Kidney glomerular epithelial cell (primary cell): ENCODE measurements at regions not wholly inside any gene's neighbourhood (a gene's known extent, or its start where the extent isn't known, plus 50 kb on each side); places are given as distances from the start of the nearest gene placed in this dataset.
"Not testable (repeated sequence)": the region's sequence is repeated elsewhere in the genome, so short reads cannot be mapped to it uniquely, and the experiment has no call there.

Experiments used
- DNase-seq: peaks from one replicate; lab custom pipeline; 2025; lab: John Stamatoyannopoulos, UW

- DNase-seq = no peak
These were observed 931.2 kb downstream of the AACS start for GRCh38 chr12:125996443-125996842.

GRCh38 chr12:125999628-126000027 is 934.4 kb downstream of the AACS start:
- DNase-seq = no peak

GRCh38 chr12:126019385-126019784 is 954.1 kb downstream of the AACS start:
- DNase-seq = no peak

DNA sequence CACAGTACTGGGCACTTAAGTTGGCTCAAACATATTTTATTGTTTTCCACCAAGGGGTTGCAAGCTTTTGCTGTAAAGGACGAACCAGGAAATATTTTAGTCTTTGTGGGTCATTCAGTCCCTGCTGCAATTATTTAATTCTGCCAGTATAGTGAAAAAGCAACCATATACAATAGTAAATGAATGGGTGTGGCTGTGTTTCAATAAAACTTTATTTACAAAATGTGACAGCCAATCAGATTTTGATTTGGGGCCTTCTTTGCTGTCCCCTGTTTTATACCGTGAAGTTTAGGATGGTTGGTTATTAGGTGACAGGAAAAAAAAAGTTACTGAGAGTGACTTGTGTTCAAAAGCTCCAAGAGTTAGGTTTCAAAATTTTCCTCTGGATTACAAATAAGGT is 956.4 kb downstream of the AACS start:
- DNase-seq = no peak

GRCh38 chr12:126027825-126028224 is 962.6 kb downstream of the AACS start:
- no peak for DNase-seq

- DNase-seq = no peak
These were observed 965.3 kb downstream of the AACS start for GRCh38 chr12:126030573-126030972.

- DNase-seq = no peak
These were observed 968.5 kb downstream of the AACS start for GRCh38 chr12:126033751-126034150.

GRCh38 chr12:126036348-126036747 is 971.1 kb downstream of the AACS start:
- no peak for DNase-seq

- DNase-seq = no peak
These were observed 973.2 kb downstream of the AACS start for GRCh38 chr12:126038434-126038833.

GRCh38 chr12:126040307-126040706 is 975.1 kb downstream of the AACS start:
- DNase-seq = no peak

- no peak for DNase-seq
These were observed 977.1 kb downstream of the AACS start for GRCh38 chr12:126042286-126042685.

- not testable (repeated sequence) for DNase-seq
These were observed 984.3 kb downstream of the AACS start for GRCh38 chr12:126049501-126049900.

DNA sequence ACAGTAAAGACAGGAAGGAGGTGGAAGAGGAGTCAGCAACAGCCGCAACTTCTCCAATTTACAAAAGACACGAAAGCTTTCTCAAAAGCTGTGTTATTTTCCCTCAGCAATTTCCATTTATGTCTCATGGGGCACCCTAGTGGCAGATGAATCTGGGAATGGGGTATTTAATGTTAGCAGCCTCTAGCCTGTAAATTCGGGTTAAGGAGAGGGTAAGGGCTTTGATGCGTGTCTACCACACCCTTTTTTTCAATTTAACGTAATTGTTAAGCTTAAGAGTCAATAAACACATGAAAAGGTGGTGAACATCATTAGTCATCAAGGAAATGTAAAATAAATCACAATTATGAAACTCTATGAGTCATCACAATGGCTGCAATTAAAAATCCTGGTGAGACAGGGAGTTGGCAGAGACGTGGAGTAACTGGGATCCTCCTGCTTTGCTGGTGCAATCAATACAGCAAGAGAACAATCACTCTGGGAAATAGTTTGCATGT is 986.4 kb downstream of the AACS start:
- peak; percentile 2 for DNase-seq

DNA sequence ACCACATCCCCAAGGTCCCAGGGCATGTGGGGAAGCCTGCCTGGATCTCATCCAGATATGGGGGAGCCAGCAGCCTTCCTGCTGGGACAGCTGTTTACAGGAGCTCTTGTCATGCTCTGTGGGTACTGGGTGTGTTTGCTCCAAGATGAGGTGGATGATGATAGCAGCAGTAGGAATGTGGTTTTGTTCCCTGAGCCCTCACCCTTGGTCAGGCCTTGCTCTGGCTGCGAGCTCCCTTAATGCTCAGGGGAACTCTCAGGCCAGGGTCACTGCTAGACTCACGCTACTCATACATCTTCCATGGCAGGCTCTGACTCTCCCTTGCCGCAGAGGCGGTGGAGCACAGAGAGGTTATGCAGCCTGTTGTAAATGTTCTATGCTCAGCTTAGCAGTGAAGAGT is 990.3 kb downstream of the AACS start:
- peak; percentile 19 for DNase-seq

DNA sequence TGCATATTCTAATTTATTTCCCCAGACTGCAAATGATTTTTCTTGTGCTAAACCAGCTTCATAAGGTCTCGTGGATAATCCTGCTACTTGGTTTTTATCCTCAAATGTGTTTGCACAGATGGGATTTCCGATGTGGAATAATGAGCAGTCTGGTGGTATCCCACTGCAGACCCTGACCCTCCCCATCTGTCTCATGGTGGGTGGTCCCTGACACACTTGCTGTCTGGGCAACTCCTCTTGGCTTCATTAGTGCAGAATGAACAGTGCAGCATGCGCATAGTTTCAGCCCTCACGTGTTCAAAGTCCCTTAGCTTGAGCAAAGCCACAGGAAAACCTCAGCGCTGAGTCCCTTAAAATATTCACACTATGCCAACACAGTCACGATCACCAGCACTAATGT is 996.5 kb downstream of the AACS start:
- no peak for DNase-seq

GRCh38 chr12:126064028-126064427 is 998.8 kb downstream of the AACS start:
- no peak for DNase-seq

- DNase-seq = no peak
These were observed 1002.5 kb downstream of the AACS start for GRCh38 chr12:126067626-126068329.

DNA sequence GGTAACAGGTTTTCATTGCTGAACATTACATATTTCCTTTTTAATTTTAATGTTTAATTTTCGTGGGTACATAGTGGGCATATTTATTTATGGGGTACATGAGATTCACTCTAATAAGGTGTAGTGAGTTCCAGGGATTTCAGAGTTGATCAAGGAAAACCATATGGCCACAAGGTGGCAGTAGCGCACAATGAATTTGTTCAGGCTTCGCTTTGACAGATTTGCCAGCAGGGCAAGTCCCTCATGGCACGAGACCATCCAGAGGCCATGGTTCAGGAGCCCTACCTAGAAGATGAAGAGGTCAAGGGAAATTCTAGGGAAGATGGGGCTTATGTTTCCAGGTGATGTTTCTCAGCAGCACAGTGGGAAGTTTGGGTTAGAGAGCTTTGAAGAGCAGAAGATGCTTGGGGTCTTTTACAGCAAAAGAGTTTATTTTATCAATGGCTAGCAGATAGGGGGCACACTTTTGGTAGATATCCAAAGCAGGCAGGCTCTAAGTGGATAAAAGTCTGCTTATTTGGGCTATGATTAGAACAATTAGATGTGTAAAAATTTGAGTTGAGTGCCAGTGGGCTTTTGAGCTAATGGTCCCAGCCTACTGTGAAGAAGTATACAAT is 1004.4 kb downstream of the AACS start:
- peak; percentile 14 for DNase-seq

DNA sequence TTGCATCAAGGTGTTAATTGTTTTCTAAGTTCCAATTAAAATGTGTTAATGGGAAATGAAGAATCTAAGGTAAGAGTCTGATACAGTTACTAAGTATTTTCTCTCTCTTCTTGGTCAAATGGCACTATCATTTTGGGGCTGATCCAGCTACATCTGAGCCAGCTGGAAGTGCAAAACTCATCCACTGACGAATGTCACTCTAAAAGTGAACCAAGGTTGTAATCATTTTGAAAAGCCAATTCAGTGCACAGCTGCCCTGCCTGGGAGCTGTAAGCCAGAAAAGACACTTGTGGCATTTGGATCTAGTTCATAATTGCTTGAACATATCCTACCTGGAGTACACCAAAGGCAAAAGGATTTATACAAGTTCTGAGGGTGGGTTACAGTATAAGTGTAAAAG is 1011.3 kb downstream of the AACS start:
- DNase-seq = no peak

DNA sequence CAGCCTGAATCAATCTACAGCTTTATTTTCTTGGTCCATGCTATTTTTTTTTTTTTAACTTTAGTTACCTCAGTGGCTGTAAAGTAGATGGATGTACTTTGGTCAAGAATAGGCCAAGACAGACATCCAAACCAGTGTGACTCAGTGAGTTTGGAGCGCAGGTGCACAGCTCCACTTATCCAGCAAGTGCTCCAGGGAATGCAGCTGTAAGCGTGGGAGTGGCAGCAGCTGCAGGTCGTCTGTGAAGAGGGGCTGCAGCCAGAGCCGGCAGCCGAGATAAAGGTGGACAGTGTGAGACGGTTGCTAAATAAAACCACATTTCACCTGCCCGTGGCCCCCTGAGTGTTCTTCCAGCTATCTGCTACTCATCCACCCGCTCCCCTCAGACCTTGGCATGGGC is 1018.7 kb downstream of the AACS start:
- no peak for DNase-seq

DNA sequence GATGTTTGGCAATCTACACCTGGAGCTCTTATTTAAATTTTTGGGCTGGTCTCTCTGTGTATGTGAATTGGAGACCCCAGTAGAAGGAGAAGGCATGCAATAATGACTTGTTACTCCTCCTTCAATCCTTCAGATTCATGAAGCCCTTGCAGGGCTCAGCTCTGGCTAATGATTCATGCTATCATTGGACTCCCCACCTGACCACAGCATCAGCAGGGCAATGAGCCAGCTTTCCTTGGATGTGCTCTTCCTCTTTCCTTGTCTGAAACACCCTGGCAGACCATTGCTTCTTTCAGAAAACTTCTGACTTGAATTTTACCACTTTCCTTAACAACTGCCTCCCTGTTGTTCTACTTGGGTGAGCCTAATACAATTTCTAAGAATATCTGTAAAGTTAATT is 1019.2 kb downstream of the AACS start:
- DNase-seq = no peak

DNA sequence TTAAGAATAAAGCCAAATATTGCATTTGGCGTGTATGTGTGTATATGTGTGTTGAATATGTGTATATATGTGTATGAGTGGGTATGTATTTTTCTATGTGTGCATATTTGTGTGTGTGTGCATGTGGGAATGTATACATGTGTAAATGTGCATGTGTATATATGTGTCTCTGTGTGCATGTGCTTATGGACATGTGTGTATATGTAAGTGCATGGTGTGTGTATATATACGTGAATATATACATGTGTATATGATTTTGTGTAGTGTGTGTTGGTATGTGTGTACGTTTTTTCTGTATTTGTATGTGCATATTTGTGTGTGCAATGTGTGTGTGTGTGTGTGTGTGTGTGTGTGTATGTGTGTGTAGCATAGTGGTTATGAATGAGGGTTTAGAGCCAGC is 1021.0 kb downstream of the AACS start:
- DNase-seq = no peak

DNA sequence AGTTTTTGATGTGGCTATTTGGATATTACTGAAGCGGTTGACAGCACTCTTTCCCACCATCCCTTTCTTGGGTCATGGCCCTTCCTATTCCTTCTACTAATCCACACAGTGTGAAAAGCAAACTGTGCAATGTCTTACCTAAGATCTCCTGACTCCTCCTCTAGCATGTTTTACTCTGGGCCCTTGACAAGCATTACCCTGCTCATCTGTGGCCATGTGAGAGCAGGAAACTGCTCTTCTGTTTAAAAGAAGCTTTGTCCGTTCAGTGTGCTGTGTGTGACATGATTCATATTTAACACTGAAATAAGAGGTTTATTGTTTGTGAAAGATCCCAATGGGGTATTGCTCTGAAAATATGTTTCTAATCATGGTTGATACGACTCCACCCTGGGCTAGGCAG is 1022.5 kb downstream of the AACS start:
- DNase-seq = no peak

GRCh38 chr12:126093908-126094307 is 1028.7 kb downstream of the AACS start:
- DNase-seq = no peak
